GM19467 (cell line): ENCODE measurements at regions not wholly inside any gene's neighbourhood (a gene's known extent, or its start where the extent isn't known, plus 50 kb on each side); places are given as distances from the start of the nearest gene placed in this dataset.
"Not testable (repeated sequence)": the region's sequence is repeated elsewhere in the genome, so short reads cannot be mapped to it uniquely, and the experiment has no call there.

Experiments used
- ATAC-seq: cut with Tn5 transposase; IDR thresholded peaks from one replicate; pipeline ENCODE4 v1.9.1; 2021; ENCODE audit warnings: mild to moderate bottlenecking, moderate library complexity; ENCODE audit not compliant: unreplicated experiment

- ATAC-seq = no peak
Observed at GRCh38 chr3:180409170-180409569, 192.8 kb upstream of the TTC14 start.

DNA sequence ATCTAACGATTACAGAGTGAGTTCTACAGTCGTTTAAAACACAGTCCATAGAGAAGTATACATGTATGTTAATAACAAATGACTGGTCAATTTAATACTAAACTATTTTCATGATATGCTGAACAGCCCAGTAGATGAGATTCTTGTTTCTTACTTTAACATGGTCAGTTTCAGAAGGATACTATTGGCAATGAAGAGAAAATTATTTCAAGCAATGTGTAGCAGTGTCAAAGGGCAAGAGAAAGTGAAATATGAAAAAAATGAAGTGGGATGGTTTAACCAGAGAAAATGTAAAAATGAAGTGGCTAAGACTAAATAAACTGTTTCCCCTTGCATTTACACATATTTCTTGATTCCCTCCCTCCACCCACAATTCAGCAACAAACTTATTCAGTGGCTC lies 192.1 kb upstream of the TTC14 start:
- ATAC-seq = no peak

- ATAC-seq = no peak
Observed at GRCh38 chr3:180414157-180414556, 187.8 kb upstream of the TTC14 start.

- no peak for ATAC-seq
Observed at GRCh38 chr3:180416111-180416594, 185.8 kb upstream of the TTC14 start.

- ATAC-seq = no peak
Observed at GRCh38 chr3:180417241-180417640, 184.7 kb upstream of the TTC14 start.

DNA sequence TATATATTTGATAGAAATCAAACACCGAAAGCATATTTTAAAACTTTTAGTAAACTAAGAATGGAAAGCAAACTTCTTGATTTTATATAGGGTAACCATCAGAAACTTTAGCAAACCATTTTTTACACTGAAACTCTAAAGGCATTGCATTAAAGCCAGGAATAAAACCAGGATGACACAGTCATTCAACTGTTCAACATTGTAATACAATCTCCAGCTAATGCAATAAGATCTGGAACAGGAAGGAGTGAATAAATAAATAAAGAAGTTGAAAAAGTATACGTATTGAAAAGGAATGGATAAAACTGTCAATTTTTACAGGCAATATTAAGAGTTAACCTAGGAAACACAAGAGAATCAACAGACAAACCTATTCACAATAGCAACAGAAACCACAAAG lies 181.9 kb upstream of the TTC14 start:
- no peak for ATAC-seq

GRCh38 chr3:180420804-180421203 lies 181.2 kb upstream of the TTC14 start:
- ATAC-seq = no peak

DNA sequence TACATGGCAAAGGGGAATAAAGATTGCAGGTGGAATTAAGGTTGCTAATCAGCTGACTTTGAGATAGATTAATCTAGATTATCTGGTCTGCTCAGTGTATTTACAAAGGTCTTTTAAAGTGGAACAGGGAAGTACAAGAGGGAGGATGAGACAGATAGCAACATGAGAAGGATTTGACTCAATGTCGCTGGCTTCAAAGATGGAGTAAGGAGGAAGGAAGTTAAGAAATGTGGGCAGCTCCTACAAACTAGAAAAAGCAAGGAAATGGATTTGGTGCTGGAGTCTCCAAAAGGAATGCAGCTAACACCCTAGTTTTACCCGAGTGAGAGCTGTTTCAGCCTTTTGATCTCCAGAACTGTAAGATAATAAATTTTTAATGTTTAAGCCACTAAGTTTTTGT lies 180.7 kb upstream of the TTC14 start:
- ATAC-seq = no peak

DNA sequence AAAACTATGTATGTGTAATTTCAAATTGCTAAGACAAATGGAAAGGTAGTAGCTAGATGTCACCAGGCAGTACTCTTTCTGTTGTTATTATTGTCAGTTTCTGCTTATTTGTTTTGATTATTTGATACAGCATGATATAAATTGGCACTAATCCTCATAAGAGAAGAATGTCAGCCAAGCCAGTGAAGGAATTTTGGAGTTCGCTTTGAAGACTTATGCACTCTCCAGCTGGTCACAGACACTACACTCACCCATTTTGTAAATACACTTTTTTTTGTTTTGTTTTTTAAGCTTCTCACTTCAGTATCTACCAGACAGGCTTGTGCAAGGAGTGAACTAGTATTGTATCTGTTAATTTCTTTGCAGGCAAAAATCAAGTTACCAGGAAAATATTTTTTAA lies 180.2 kb upstream of the TTC14 start:
- ATAC-seq = no peak

GRCh38 chr3:180424305-180424704 lies 177.7 kb upstream of the TTC14 start:
- not testable (repeated sequence) for ATAC-seq

GRCh38 chr3:180430896-180431295 lies 171.1 kb upstream of the TTC14 start:
- ATAC-seq = no peak

- no peak for ATAC-seq
Observed at GRCh38 chr3:180433152-180433551, 168.8 kb upstream of the TTC14 start.

- ATAC-seq = no peak
Observed at GRCh38 chr3:180447136-180447535, 154.8 kb upstream of the TTC14 start.

- not testable (repeated sequence) for ATAC-seq
Observed at GRCh38 chr3:180448407-180448806, 153.6 kb upstream of the TTC14 start.

GRCh38 chr3:180457225-180457624 lies 144.7 kb upstream of the TTC14 start:
- ATAC-seq = no peak

GRCh38 chr3:180466401-180467011 lies 135.5 kb upstream of the TTC14 start:
- ATAC-seq = no peak

GRCh38 chr3:180467177-180467576 lies 134.8 kb upstream of the TTC14 start:
- no peak for ATAC-seq

DNA sequence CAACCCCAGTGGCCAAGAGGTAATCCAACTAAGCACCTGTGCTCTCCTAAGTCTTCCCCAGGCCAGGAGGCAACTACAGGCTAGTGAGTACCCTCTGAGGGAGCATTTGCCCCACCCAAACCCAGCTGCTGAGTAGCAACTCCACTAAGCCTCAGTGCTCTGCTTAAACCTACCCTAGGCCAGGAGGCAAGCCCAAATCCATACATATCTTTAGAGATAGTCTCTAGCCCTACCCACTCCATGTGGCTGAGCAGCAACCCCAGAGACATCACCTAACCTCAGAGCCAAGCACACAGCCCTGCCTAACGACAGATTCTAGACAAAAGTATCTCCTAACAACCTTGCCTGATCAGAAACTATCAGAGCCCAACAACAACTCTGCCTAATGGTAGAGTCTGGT lies 132.8 kb upstream of the TTC14 start:
- ATAC-seq = no peak

GRCh38 chr3:180478695-180479094 lies 123.3 kb upstream of the TTC14 start:
- ATAC-seq = no peak

GRCh38 chr3:180492047-180492446 lies 109.9 kb upstream of the TTC14 start:
- ATAC-seq = no peak

DNA sequence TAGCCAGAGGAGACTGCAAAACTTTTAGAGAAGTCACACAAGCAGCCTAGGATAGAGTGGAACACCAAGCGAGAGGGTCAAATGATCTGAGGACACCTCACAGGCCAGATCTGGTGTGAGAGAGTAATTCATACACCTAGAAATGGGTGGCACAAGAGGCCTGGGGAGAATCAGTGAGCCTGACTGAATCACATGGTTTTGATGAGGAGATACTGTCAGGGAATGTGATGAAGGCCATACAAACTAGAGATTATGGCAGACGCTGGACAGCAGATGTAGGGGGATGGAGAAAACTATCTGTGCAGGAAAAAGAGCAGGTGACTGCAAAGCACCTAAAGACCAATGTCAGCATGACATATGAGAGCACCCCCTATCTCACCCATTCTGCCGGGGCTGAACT lies 105.0 kb upstream of the TTC14 start:
- ATAC-seq = no peak

GRCh38 chr3:180516368-180516767 lies 85.6 kb upstream of the TTC14 start:
- ATAC-seq = no peak

- ATAC-seq = no peak
Observed at GRCh38 chr3:180523040-180523439, 78.9 kb upstream of the TTC14 start.
